Suprapubic skin (tissue), 4 donors: ENCODE measurements at regions not wholly inside any gene's neighbourhood (a gene's known extent, or its start where the extent isn't known, plus 50 kb on each side); places are given as distances from the start of the nearest gene placed in this dataset.

Experiments
- DNase-seq, 2 donors: peaks; one replicate each; pipeline ENCODE4 v3.0.0-alpha.2; 2019; ENCODE audit warnings: low spot score in 2 of 2
- H3K27ac ChIP-seq: fragments of 200-600 bp; sonication (generic); one replicate; pipeline ENCODE4 v1.5.1; 2019
- H3K27me3 ChIP-seq: fragments of 200-600 bp; sonication (generic); one replicate; pipeline ENCODE4 v1.5.1; 2019
- H3K36me3 ChIP-seq: fragments of 200-600 bp; sonication (generic); one replicate; pipeline ENCODE4 v1.5.1; 2019
- H3K4me1 ChIP-seq: fragments of 200-600 bp; sonication (generic); one replicate; pipeline ENCODE4 v1.5.1; 2019
- H3K4me3 ChIP-seq: fragments of 200-600 bp; sonication (generic); one replicate; pipeline ENCODE4 v1.5.1; 2019; ENCODE audit warnings: mild to moderate bottlenecking
- H3K9me3 ChIP-seq: fragments of 200-600 bp; sonication (generic); one replicate; pipeline ENCODE4 v1.5.1; 2019
- EP300 ChIP-seq: sonication (generic); formaldehyde crosslinking; IDR thresholded peaks from one replicate; pipeline ENCODE4 v1.6.1; 2017; ENCODE audit warnings: antibody characterized with exemption
- POLR2A ChIP-seq, 2 donors: fragments of 450-650 bp; IDR thresholded peaks; one replicate each; pipeline ENCODE4 v1.6.1; 2017; ENCODE audit warnings: antibody characterized with exemption in 2 of 2, mild to moderate bottlenecking in 2 of 2, moderate library complexity in 2 of 2
- POLR2AphosphoS5 ChIP-seq, 3 donors: sonication (generic); formaldehyde crosslinking; IDR thresholded peaks; one replicate each; pipeline ENCODE4 v1.6.1; 2017; ENCODE audit warnings: antibody characterized with exemption in 3 of 3
- WGBS: methylation state at CpG from one replicate; pipeline ENCODE4 v1.1.5; 2018; 5-methylcytosine and 5-hydroxymethylcytosine counted together
- TF ChIP-seq, protein P1 (sequence below), 2 donors: fragments of 200-600 bp in 1 of 2; fragments of 450-650 bp in 1 of 2; sonication (generic) in 1 of 2; IDR thresholded peaks; one replicate each; pipeline ENCODE4 v1.5.1; 2016 to 2019; ENCODE audit warnings: antibody characterized with exemption in 2 of 2, mild to moderate bottlenecking in 1 of 2, moderate library complexity in 1 of 2

DNA sequence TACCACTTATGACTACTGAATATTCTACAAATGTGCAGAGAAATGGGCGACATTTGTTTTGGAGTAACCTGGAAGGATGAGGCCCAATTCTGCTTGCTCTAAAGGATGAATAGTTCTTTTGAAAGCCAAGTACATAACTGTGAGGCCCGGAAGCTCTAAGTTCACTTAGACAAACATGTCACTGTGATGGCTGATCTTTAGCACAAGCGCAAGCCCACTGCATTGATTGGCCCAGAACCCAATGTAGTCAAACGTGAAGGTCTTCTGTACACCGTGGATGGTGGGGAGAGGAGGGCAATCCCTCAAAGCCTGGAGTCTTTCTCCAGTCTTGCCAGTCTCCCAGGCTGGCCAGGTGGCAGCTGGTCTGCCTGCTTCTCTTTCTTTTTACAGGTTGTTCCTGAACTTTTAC is 139.6 kb downstream of the RFC3 start:
- no peak for TF ChIP-seq POLR2AphosphoS5 (IDR thresholded peaks at IDR 0.05)
- TF ChIP-seq, protein P1, sequence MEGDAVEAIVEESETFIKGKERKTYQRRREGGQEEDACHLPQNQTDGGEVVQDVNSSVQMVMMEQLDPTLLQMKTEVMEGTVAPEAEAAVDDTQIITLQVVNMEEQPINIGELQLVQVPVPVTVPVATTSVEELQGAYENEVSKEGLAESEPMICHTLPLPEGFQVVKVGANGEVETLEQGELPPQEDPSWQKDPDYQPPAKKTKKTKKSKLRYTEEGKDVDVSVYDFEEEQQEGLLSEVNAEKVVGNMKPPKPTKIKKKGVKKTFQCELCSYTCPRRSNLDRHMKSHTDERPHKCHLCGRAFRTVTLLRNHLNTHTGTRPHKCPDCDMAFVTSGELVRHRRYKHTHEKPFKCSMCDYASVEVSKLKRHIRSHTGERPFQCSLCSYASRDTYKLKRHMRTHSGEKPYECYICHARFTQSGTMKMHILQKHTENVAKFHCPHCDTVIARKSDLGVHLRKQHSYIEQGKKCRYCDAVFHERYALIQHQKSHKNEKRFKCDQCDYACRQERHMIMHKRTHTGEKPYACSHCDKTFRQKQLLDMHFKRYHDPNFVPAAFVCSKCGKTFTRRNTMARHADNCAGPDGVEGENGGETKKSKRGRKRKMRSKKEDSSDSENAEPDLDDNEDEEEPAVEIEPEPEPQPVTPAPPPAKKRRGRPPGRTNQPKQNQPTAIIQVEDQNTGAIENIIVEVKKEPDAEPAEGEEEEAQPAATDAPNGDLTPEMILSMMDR (IDR thresholded peaks at IDR 0.05): no peak
- no peak for TF ChIP-seq POLR2A (IDR thresholded peaks at IDR 0.05)
- no peak for TF ChIP-seq EP300
- no peaks in the 10 kb centered on the region for H3K4me1 ChIP-seq
- 89% methylated on average over 5 of the region's 5 CpGs for WGBS
- H3K9me3 ChIP-seq: no peaks in the 10 kb centered on the region
- no peak overlapping the region for H3K27ac ChIP-seq
- no peak for DNase-seq
- H3K4me3 ChIP-seq: no peak overlapping the region
- H3K36me3 ChIP-seq: no peaks in the 10 kb centered on the region
- H3K27me3 ChIP-seq: no peaks in the 10 kb centered on the region

DNA sequence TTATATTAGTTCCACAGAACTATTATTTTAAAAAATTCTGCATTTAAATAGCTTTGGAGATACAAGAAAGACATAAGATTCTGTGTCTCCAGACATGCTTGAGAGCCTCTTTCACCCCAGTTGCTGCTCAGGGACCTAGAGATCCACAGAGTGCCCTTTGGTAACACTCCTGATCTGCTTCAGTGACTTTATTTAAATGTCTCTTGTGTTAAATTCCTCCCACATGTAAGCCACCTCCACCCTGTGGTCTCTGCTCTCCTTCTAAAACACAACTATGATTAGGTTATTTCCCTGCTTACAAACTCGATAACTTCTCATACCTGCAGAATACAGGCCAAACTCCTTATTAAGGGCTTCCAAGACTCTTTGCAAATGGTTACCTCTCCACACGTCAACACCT is 141.0 kb downstream of the RFC3 start:
- DNase-seq: no peak
- Histone ChIP-seq H3K27me3 (no peaks in the 10 kb centered on the region), H3K27ac (no peak overlapping the region), H3K4me3 (no peak overlapping the region), H3K9me3 (no peaks in the 10 kb centered on the region), H3K36me3 (no peaks in the 10 kb centered on the region), H3K4me1 (no peaks in the 10 kb centered on the region)
- TF ChIP-seq, protein P1 (IDR thresholded peaks at IDR 0.05): no peak
- TF ChIP-seq POLR2A (IDR thresholded peaks at IDR 0.05): no peak
- 93% methylated on average over 2 of the region's 2 CpGs for WGBS

DNA sequence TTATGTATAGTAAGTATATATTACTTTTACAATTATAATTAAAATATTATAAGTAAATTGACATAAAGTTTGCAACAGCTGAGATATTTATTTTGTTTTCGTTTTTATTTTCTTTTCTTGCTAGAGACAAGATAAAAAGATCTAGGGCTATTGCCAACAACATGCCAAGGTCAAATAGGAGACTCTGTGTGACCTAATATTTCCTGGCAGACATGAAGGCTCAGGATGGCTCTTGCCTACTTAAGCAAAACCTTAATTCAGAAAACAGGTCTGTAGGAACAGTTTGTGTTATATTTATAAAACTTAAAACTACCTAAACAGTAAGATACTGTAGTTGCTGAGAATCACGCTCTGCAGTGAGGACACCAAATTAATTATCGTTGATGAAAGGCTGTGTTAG is 145.2 kb downstream of the RFC3 start:
- 75% methylated on average over 3 of the region's 3 CpGs for WGBS

DNA sequence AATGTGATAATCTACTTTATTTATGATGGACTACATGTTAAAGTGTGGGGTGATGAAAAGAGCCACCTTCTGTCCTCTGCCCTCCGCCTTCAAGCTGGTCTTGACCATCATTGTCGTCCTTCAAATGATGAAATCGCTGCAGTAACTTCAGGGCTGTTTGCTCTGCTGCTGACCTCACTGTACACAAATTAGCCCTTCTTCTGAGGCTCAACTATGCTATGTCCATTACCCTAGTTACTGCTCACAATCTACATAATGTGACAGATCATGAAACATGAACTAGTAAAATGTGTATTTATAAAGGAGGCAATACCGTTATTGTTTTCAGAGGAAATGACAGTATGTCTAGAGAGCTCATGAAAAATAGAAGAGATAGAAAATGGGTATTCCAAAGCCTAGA is 145.9 kb downstream of the RFC3 start:
- DNase-seq: no peak

More for the DNA sequence above, 145.2 kb downstream of the RFC3 start:
- H3K36me3 ChIP-seq: no peaks in the 10 kb centered on the region
- DNase-seq: no peak
- no peak overlapping the region for H3K27ac ChIP-seq
- no peaks in the 10 kb centered on the region for H3K9me3 ChIP-seq
- H3K27me3 ChIP-seq: no peaks in the 10 kb centered on the region
- no peak for TF ChIP-seq POLR2AphosphoS5 (IDR thresholded peaks at IDR 0.05)
- TF ChIP-seq, protein P1 (IDR thresholded peaks at IDR 0.05): no peak
- no peak for TF ChIP-seq EP300
- no peak overlapping the region for H3K4me3 ChIP-seq
- no peaks in the 10 kb centered on the region for H3K4me1 ChIP-seq

DNA sequence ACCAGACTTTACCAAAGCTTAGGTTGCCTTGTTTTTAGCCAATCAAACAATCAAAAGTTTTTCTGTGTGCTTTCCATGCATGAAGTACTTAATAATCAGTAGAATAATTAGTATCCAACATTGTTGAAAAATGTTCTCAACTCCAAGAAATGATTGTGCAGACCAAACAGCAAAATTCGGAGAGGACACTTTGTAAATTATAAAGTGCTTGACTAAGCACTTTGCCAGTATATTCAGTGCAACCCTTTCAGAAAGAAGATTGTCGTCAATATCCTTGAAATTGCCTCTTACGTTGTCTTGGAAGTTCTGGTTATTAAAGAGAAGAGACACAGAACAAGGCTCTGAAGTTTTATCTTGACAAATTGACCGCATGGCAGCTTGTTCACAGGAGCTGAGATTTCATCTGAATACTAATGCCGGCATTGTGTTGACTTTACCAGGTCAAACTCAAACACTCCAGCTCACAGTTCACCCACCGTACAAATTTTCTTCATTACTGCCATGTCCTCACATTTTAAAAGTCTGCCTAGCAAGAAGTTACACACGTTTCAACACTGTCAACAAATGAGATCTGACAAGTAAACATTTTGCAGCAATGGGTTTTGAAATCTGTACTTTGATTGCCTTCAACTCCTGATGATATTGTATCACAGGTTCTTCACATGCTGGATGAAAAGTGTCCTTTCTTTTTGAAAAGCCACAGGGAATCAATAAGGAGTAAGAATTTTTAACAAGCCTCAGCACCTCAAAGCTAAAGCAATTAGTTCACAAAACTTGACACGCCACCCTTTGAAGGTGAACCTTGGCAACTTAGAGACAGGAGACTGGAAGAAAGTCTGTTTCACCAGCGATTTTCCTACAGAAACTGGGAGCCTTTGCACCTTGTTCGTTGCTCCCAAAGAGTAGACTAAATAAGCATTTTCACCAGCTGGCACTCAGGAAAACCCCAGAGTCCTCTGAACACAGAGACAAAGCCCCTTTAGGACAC is 150.9 kb downstream of the RFC3 start:
- 65% methylated on average over 10 of the region's 10 CpGs for WGBS
- no peaks in the 10 kb centered on the region for H3K36me3 ChIP-seq
- H3K27ac ChIP-seq: no peak overlapping the region
- H3K27me3 ChIP-seq: no peaks in the 10 kb centered on the region
- H3K4me1 ChIP-seq: no peaks in the 10 kb centered on the region
- DNase-seq: no peak
- TF ChIP-seq, protein P1 (IDR thresholded peaks at IDR 0.05): no peak
- no peak for TF ChIP-seq POLR2A (IDR thresholded peaks at IDR 0.05)
- TF ChIP-seq EP300: no peak
- TF ChIP-seq POLR2AphosphoS5 (IDR thresholded peaks at IDR 0.05): no peak
- H3K4me3 ChIP-seq: no peak overlapping the region
- H3K9me3 ChIP-seq: no peaks in the 10 kb centered on the region

More for the DNA sequence above, 145.9 kb downstream of the RFC3 start:
- no peaks in the 10 kb centered on the region for H3K36me3 ChIP-seq
- H3K4me3 ChIP-seq: no peak overlapping the region
- no peaks in the 10 kb centered on the region for H3K4me1 ChIP-seq
- WGBS: 93% methylated on average over 4 of the region's 4 CpGs
- H3K9me3 ChIP-seq: no peaks in the 10 kb centered on the region
- H3K27me3 ChIP-seq: no peaks in the 10 kb centered on the region
- TF ChIP-seq POLR2AphosphoS5 (IDR thresholded peaks at IDR 0.05): no peak
- TF ChIP-seq, protein P1 (IDR thresholded peaks at IDR 0.05): no peak
- TF ChIP-seq EP300: no peak
- no peak for TF ChIP-seq POLR2A (IDR thresholded peaks at IDR 0.05)
- H3K27ac ChIP-seq: no peak overlapping the region
